Nucleus accumbens (tissue), 56 donors: ENCODE measurements at regions not wholly inside any gene's neighbourhood (a gene's known extent, or its start where the extent isn't known, plus 50 kb on each side); places are given as distances from the start of the nearest gene placed in this dataset.
"Not testable (repeated sequence)": the region's sequence is repeated elsewhere in the genome, so short reads cannot be mapped to it uniquely, and the experiment has no call there.

ENCODE experiments used
- DNase-seq, 56 donors: peaks; one replicate each; lab custom pipeline; 2025; lab: John Stamatoyannopoulos, UW

DNA sequence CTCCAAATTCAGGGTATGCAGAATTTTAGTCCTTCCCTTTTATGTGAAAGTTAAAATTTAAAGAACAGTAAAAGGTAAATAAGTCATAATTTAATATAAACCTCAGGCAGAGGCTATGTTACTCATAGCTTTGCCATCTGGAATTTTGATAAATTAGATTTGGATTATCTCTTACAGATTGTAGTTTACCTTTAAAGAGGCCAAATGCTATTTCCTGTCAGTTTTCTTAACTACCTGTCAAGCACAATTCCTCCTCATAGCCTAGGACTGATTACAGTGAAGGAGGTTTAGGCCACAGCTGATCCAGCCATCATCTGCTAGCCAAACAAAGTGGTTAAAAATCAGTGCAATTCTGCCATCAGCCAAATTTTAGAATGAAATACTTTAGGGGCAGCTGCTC is 128.1 kb downstream of the MFAP3L start:
- DNase-seq, result no peak

DNA sequence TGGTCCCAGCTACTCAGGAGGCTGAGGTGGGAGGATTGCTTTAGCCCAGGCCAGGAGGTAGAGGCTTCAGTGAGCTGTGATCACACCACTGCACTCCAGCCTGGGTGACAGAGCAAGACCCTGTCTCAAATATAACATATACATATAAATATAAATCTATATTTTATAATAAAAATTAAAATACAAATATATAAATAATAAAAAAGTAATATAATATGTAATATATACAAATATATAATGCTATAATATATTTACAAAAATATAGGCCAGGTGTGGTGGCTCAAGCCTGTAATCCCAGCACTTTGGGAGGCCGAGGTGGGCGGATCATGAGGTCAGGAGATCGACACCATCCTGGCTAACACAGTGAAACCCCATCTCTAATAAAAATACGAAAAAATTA is 131.4 kb downstream of the MFAP3L start:
- not testable (repeated sequence) for DNase-seq

DNA sequence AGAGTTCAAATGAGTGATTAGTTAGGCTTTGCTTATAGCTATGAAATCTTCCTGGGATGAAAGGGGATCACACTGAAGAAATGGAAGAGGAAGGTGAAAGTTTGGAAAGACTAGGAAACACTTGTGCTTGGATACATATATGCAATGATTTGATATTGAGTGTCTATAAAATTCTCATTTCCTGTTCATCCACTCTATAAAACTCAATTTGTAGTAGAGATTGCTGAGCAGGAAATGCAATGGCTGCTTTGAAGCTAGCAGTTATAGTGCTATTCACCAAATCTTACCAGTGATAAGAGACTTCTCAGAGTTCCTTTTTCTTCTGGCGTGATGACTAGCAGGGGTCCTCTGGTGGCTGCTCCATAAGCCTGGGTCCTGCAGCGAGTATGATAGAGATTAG is 128.1 kb upstream of the HPF1 start:
- DNase-seq, result no peak

DNA sequence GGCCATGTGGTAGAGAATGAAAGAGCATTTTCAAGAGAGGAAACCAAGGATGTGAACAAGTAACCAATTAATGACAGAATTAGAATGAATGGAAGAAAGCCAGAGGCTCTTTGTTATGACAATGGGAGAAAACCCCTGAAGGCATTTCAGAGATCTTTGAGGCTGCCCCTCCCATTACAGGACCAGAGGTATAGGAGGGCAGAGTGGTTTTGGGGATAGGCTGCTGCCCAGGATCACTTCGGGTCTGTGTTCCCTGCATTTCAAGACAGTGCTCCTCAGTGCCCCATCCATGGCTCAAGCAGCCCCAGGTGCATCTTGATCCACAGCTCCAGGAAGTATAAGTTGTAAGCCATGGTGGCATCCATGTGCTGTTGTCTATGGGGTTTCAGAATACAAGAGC is 124.0 kb upstream of the HPF1 start:
- no peak for DNase-seq

DNA sequence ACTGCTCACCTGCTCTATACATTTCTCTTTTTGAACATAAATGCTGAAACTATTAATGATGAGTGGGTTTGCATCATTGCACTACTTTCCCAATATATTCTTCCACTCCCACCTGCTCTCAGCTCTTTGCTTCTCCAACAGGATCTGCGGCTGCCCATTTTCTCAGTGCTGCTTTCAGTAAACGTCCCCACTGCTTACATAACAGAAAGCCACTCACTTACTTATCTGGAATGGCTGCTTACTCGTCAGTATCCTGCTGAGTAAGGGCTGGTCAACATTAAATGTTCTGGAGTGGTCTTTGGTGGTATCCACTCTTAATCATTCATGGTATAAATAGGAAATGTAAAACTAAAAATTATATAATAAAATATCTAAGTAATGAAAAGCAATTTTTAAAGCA is 112.8 kb upstream of the HPF1 start:
- DNase-seq, result no peak

DNA sequence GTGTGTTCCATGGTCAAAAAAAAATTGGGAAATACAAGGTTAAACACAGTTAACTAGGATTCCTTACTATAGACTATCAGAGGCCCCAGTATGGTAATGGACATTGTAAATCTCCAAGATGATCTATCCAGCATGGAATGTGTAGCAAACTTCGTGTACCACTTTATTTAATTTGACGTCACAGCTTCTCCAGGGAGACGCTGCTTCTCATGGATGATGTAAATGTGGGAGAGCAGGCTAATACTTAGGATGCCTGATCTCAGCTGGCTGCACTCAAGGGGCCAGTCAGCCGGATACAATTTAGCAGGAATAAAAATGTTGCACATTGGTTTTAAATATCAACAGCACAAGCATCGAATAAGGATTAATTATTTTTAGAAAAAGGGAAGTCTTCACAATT is 111.7 kb upstream of the HPF1 start:
- DNase-seq, result no peak

DNA sequence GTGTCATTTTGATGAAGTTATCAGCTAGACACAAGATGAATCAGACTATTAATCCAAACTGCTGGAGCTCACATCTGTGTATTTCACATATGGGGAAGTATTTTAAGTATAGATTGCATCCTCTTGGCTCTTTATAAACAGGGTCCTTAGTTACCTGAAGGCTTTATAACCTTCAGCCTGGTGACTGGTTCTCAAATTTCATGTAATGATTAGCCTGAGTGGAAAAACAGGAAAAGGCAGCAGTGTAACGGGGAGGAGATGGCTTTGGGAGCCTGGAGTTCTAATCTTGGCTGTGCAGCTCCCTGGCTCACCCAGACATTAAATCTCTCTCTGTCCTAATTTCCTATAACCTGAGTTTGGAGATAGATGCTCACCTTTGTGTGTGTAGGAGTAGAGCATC is 103.8 kb upstream of the HPF1 start:
- DNase-seq, result no peak

DNA sequence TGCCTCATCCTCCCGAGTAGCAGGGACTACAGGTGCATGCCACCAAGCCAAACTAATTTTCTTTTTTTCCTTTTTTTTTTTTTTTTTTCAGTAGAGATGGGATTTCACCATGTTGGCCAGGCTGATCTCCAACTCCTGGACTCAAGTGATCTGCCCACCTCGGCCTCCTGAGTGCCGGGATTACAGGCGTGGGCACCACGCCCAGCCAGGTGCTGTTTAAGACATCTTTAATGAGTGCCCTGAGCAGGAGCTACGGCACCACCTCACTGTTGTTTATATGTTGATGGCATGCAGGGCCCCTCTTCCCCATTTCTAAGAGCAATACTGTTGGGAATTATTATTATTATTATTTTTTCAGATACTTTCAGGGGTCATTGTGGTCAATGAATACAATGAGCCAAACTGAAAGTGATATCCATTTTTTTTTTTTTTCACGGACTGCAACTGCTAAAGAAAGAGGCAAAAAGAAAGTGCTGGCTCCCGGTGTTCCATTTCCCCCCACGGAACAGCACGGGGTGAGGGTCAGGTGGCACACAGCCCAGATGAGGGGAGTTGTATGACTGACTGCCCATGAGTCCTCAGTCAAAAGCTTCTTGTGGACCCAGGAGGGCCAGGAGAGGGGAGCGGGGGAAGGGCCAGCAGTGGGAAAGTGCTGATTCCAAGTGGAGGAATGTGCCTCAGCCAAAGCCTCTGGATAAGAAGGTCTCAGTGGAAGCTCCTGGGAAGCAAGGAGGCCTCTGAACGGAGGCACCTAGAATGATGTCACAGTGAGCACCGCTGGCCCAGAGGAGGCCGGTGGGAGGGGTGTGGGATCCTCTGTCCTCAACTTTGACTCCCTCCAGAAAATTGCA is 101.8 kb upstream of the HPF1 start:
- no peak for DNase-seq

DNA sequence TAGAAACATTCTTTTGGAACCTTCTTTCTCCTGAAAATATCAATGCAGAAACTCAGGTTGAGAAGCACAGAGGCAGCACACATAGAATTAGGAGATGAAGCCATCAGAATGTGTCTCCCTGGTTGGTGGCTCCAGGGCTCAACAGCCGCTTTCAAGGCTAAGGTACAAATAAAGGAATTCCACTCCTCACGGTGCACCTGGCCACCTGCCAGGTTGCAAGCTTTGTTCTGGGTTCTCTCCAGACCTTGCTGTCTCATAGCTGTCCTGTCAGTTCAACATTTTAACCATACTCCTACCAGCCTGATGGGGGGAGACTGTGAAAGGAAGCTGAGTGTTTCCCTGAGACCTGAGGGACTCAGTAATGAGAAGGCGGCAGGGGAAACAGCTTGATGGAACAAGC is 96.3 kb upstream of the HPF1 start:
- DNase-seq, result no peak

DNA sequence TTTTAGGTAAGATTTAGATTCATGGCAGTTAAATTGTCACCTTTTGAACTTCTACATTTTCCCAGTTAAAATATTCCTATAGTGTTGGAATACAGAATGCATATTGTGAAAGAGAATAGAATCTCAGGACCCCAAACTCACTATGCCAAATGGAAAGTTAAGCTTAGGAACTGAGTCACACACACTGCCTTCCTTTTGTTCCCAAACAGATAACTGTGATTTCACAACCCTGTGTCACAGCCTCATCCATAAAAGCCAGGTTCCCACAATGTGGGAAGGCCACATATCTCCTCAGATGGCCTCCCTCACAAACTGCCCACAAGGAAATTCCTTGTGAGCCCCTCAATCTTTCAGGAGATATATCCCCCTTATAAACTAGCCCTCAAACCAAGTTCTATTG is 94.7 kb upstream of the HPF1 start:
- DNase-seq, result no peak

DNA sequence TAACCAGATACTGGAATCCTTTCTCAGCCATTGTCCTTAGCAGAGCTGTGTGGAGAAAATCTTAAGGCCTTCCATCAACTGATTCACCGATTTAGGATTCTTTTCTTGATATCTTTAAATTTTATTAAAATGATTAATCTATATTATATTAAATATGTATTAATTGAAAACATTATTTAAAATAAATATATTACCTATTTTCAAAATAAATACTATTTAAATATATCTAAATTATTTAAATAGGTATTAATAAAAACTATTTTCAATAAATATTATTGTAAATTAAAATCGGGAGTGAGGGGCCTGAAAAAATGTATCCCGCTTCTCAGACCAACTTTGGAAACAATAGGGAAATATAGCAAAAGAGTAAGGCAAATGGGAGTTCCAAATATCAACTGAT is 94.0 kb upstream of the HPF1 start:
- DNase-seq, result no peak

DNA sequence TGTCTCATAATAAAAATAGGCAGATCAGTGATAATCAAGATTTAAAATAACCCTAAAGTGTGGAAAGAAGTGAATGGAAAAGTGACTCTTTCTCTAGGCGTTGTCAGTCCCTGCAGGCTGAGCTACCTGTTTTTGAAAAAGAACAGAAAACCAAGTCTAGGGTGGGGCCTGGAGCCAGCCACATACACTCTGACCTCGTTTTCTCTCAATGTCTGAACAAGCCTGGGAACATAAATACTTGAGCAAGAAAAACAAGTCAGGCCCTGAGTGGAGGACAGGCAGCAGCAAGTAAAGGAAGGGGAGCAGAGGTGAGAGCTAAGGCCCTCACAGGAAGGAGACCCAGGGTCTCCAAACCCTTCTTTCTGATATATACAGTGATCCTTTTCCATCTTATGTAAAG is 91.7 kb upstream of the HPF1 start:
- no peak for DNase-seq

DNA sequence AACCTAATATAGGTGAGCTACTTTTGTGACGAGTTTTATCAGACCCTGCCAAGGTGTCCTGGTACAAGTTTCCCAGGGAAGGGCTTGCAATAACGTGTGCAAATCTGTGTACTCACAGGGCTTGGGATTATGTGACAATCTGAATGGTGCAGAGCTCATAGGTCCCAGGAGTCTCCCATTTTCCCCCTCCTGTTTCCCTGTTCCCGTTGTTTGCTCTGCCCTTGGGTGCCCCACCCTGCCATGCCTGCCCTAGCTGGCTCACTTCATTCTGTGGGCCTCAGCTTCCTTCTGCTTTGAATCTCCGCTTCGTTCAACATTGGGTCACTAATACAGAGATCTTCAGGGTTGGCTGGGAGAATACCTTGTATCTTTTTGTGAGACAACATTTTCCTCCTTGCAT is 90.3 kb upstream of the HPF1 start:
- no peak for DNase-seq

DNA sequence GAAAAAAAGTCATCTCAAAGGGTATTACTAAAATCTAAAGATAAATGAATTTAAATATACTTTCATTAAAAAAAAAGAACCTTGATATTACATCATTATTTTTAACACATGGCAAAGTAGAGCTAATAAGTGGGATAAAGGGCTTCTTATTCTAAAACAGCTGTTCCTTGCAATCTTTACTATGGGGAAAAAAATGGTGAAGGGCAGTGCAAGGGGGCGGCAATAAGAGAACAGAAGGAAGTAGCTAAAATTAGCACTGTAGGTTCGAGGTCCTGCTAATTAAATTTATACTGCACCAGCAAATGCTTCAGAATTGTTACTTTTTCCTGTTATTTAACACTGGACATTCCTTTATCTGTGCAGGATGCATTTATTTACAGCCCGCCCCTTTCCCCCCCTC is 89.4 kb upstream of the HPF1 start:
- no peak for DNase-seq

DNA sequence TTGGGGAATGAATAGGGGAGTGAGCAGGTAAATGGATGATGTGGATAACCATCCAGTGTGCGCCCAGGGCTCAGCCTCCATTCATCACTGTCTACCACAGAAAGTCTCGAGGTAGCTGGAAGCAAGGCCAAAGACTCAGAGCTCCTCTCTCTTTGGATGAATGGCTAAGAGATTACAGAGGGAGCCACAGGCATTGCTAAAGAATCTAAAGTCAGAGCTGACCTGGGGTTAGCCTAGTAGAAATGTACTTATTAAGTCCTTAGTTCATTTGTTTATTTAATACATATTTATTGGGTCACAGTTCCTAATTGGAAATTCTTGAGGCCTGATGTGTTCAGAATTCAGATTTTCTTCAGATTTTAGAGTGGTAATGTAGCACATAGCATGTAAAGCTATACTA is 88.7 kb upstream of the HPF1 start:
- no peak for DNase-seq

DNA sequence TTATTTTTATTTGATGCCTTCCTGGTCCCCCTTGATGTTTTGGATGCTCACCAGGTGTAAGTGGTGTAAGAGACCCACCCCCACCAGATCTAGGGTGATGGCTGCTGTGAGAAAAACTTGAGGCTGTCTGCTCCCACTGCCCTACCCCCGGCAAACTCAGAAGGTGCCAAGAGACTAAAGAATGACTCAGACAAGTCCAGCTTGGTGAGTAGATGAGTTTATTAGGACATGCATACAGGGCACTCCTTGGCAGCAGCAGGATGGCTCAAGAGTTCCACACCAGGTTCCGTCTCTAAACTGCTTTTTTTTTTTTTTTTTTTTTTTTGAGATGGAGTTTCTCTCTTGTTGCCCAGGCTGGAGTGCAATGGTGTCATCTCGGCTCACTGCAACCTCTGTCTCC is 84.0 kb upstream of the HPF1 start:
- DNase-seq, result no peak

DNA sequence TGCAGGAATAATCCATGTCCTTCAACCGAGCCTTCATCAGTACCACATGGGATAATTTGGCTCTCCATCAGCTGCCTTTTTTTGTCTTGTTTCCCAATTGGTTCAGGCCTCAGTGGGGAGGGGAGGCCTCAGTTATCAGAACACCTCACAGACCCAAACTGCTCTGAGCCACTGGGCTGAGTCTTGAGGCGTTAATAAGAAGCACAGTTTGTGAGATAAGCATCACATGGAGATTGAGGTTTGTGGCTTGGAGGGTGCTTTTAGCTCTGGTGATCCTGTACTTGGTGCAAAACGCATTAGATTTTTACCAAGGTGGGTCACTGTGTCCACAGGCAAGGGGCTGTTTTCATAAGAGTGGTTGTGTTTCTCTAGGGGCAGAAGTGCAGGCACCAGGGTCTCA is 82.8 kb upstream of the HPF1 start:
- DNase-seq, result no peak

DNA sequence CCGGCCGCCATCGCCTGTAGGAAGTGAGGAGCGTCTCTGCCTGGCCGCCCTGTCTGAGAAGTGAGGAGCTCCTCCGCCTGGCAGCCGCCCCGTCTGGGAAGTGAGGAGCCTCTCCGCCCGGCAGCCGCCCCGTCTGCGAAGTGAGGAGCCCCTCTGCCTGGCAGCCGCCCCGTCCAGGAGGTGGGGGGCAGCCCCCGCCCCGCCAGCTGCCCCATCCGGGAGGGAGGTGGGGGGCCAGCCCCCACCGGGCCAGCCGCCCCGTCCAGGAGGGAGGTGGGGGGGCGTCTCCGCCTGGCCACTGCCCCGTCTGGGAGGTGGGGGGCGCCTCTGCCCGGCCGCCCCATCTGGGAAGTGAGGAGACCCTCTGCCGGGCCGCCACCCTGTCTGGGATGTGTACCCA is 70.6 kb upstream of the HPF1 start:
- not testable (repeated sequence) for DNase-seq

DNA sequence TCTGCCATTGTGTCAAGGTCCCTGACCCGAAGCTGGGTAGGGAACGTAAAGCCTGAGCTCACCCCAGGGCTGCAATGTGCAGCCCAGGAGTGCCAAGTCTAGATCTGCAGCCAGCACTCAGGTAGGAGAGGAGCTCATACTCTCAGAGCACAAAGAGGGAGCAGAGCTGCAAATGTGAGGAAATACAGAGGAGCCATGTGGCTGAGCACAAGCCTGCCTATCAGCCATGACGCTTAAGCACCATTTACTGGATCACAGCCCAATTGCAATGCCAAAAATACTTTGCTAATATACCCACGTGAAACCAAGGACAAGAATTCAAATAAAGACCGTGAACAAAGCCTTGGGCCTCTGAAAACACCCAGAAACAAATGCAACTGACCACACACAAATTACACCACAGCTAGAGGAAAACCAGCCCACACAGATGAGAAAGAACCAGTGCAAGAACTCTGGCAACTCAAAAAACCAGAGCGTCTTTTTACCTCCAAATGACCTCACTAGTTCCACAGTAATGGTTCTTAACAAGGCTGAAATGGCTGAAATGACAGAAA is 69.0 kb upstream of the HPF1 start:
- no peak for DNase-seq

DNA sequence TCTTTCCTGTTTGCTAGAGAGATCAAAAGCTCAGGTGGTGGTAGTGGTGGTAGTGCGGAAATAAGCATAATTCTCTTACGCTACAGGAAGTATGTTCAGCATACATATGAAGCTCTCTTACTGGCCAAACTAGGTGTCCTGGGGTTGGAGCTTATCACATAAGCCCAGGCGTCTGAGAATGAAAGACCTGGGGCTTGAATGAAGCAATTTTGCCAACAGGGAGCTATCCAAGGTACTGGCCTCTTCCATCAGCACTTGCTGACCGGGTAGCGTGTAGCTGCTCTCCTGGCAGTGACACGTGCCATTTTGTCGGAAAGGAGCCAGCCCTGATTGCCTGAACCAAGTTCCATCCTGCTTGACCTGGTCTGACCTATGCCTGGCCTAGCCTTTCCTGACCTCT is 65.9 kb upstream of the HPF1 start:
- peak in 2 of 56 donors; percentile 1 to 25 for DNase-seq

DNA sequence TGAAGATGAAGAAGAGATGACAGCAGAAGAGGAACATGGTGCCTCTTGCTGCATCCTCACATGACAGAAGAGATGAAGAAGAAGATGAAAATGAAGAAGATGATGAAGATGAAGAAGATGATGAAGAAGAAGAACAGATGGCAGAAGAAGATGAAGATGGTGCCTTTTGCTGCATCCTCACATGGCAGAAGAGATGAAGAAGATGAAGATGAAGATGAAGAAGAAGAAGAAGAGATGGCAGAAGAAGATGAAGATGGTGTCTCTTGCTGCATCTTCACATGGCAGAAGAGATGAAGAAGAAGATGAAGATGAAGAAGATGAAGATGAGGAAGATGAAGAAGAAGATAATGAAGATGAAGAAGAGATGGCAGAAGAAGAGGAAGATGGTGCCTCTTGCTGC is 63.7 kb upstream of the HPF1 start:
- no peak for DNase-seq

DNA sequence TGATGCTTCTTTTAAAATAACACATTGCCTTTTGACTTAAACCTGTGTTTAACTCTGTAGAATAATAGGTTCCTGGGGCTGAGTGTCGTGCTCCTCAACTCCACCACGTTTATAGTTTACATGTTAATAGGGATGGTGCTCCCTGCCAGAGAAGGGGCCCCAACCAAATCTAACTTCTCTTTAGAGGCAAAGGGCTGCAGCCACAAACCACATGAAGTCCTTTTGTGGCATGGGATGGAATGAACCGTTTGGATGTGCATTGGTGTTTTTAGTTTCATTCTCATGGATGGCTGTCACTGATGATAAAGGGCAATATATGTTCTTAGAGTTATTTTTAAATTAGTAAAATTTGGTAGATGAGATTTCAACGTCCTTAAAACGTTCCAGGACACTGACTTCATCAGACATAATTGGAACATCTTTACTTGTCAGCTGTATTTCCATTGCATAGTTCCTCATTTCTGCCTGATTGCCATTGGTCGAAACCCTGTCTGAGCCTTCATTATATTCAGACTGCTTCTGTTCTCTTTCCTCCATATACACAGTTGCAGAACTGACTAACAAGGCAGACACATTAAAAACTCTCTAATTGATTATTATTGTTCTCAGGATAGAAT is 60.4 kb upstream of the HPF1 start:
- DNase-seq, result no peak
